Ovary (tissue), 7 donors: ENCODE measurements at regions not wholly inside any gene's neighbourhood (a gene's known extent, or its start where the extent isn't known, plus 50 kb on each side); places are given as distances from the start of the nearest gene placed in this dataset.

Experiments
- DNase-seq, 5 donors: peaks; one replicate each; pipeline ENCODE4 v3.0.0-alpha.2; 2019 to 2020
- H3K27ac ChIP-seq, 2 donors: fragments of 200-600 bp; one replicate each; pipeline versions ENCODE4 v1.5.1 to v1.8.0; 2019 to 2022
- H3K27me3 ChIP-seq: fragments of 200-600 bp; one replicate; pipeline ENCODE4 v1.8.0; 2022
- H3K36me3 ChIP-seq: fragments of 200-600 bp; sonication (generic); one replicate; pipeline ENCODE4 v1.5.1; 2019
- H3K4me1 ChIP-seq: one replicate; pipeline ENCODE4 v1.8.1; 2013; ENCODE audit warnings: mild to moderate bottlenecking, moderate library complexity; ENCODE audit not compliant: insufficient read depth
- H3K4me3 ChIP-seq: fragments of 200-600 bp; sonication (generic); one replicate; pipeline ENCODE4 v1.5.1; 2017
- H3K9me3 ChIP-seq, 2 donors: fragments of 200-600 bp in 1 of 2; sonication (generic) in 1 of 2; one replicate each; pipeline versions ENCODE4 v1.5.1 to v1.8.1; 2013 to 2019; ENCODE audit warnings: mild to moderate bottlenecking in 1 of 2, moderate library complexity in 1 of 2
- EP300 ChIP-seq: sonication (generic); formaldehyde crosslinking; IDR thresholded peaks from one replicate; pipeline ENCODE4 v1.6.1; 2017; ENCODE audit warnings: antibody characterized with exemption
- POLR2A ChIP-seq: fragments of 450-650 bp; IDR thresholded peaks from one replicate; pipeline ENCODE4 v1.6.1; 2017; ENCODE audit warnings: antibody characterized with exemption, mild to moderate bottlenecking, moderate library complexity
- WGBS, 3 donors: extraction: QIAGEN DNeasy Blood & Tissue Kit in 1 of 3; methylation state at CpG; one replicate each; pipeline versions ENCODE4 v1.1.5 to v1.1.7; 2013 to 2017; 5-methylcytosine and 5-hydroxymethylcytosine counted together
- intact Hi-C, 4 donors: fragments of 100-400 bp; cut with DNase I; formaldehyde crosslinking; loops; one replicate each; pipeline versions ENCODE4 v1.11.0 to v1.15.1; 2022 to 2023
- TF ChIP-seq, protein P1 (sequence below), 3 donors: fragments of 450-650 bp in 2 of 3; fragments of 200-600 bp in 1 of 3; IDR thresholded peaks; one replicate each; pipeline versions ENCODE4 v1.5.1 to v1.8.0; 2016 to 2022; ENCODE audit warnings: antibody characterized with exemption in 3 of 3, mild to moderate bottlenecking in 1 of 3
- donor health status: DM: no; HTN: no; CAD: no; lungs with moderate emphysema.
- donor health status: DM: no; HTN: no; CAD: no.
- donor health status: Bipolar disorder and iron deficiency.
- donor health status: DM: no; HTN: no; CAD: no.
- donor health status: DM: yes; HTN: yes; CAD: no.

GRCh38 chr12:24746006-24746671 lies 202.8 kb downstream of the BCAT1 start:
- Histone ChIP-seq H3K4me1 (peaks cover 1% of the 10 kb centered on the region), H3K9me3 (no peaks in the 10 kb centered on the region)
- 4 to 16% (median 8%) methylated on average over 4 of the region's 4 CpGs for WGBS, 3 donors

DNA sequence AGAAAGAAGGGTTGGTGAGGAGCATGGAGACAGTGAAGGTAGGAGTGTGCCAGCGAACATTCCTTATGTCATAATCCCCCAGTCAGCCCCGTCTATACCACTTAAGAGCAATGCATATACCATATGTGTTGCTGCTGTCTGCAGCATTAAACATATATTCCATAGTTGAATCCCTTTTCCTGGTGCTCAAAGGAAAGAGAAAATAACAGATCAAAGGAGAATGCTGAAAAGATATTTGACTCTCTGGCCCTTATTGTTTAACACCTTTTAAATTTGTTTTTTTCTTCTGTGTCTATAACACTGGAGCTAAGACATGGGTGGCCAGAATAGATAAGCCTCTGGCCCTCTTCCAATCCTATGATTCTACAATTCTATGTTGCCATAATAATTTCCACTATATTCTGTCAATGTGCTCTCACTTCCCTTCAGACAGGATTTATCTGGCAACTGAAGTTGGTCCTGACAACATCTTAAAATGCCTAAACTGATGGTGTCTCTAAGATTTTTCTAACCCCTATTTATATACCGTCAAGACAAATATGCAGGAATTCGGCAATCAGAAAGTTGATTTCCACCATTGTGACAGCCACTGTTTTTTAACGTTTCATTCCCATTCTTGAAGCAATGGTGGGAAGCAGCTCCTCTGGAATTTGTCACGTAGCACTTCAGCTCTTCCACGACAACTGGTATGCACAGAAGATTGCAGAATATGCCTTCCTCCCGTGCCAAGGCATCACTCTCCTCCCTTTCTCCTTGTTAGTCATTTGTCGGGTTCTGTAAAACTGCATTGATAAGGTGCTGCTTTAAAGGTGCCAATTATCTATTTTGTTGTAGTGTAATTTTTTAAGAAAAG lies 204.7 kb downstream of the BCAT1 start:
- Histone ChIP-seq H3K36me3 (no peaks in the 10 kb centered on the region), H3K27me3 (no peaks in the 10 kb centered on the region), H3K9me3 (no peaks in the 10 kb centered on the region), H3K4me3 (no peak overlapping the region), H3K27ac (no peak overlapping the region), H3K4me1 (peaks cover 1% of the 10 kb centered on the region)
- intact Hi-C loops, result no loop called here
- 79 to 82% (median 80%) methylated on average over 9 of the region's 9 CpGs for WGBS, 3 donors
- TF ChIP-seq POLR2A (no peak), EP300 (no peak)
- TF ChIP-seq, protein P1, sequence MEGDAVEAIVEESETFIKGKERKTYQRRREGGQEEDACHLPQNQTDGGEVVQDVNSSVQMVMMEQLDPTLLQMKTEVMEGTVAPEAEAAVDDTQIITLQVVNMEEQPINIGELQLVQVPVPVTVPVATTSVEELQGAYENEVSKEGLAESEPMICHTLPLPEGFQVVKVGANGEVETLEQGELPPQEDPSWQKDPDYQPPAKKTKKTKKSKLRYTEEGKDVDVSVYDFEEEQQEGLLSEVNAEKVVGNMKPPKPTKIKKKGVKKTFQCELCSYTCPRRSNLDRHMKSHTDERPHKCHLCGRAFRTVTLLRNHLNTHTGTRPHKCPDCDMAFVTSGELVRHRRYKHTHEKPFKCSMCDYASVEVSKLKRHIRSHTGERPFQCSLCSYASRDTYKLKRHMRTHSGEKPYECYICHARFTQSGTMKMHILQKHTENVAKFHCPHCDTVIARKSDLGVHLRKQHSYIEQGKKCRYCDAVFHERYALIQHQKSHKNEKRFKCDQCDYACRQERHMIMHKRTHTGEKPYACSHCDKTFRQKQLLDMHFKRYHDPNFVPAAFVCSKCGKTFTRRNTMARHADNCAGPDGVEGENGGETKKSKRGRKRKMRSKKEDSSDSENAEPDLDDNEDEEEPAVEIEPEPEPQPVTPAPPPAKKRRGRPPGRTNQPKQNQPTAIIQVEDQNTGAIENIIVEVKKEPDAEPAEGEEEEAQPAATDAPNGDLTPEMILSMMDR (IDR thresholded peaks at IDR 0.05), result no peak
- no peak for DNase-seq

More at GRCh38 chr12:24746006-24746671, 202.8 kb downstream of the BCAT1 start:
- no peak overlapping the region for H3K4me3 ChIP-seq
- peak in 2 of 5 donors; percentile 12 to 18 for DNase-seq
- H3K27me3 ChIP-seq, result no peaks in the 10 kb centered on the region
- H3K36me3 ChIP-seq, result no peaks in the 10 kb centered on the region
- H3K27ac ChIP-seq, result peak overlapping the region in 1 of 2 donors; percentile 3
- intact Hi-C loops, result no loop called here
- no peak for TF ChIP-seq EP300
- TF ChIP-seq, protein P1 (IDR thresholded peaks at IDR 0.05), result no peak

GRCh38 chr12:24742378-24742777 lies 206.5 kb downstream of the BCAT1 start:
- Histone ChIP-seq H3K27me3 (no peaks in the 10 kb centered on the region), H3K27ac (no peak overlapping the region), H3K4me1 (peaks cover 1% of the 10 kb centered on the region), H3K4me3 (no peak overlapping the region), H3K9me3 (no peaks in the 10 kb centered on the region), H3K36me3 (no peaks in the 10 kb centered on the region)
- TF ChIP-seq POLR2A (no peak), EP300 (no peak)
- TF ChIP-seq, protein P1 (IDR thresholded peaks at IDR 0.05), result no peak
- DNase-seq, result no peak
- 76 to 87% (median 79%) methylated on average over 5 of the region's 5 CpGs for WGBS, 3 donors
- intact Hi-C loops, result no loop called here

DNA sequence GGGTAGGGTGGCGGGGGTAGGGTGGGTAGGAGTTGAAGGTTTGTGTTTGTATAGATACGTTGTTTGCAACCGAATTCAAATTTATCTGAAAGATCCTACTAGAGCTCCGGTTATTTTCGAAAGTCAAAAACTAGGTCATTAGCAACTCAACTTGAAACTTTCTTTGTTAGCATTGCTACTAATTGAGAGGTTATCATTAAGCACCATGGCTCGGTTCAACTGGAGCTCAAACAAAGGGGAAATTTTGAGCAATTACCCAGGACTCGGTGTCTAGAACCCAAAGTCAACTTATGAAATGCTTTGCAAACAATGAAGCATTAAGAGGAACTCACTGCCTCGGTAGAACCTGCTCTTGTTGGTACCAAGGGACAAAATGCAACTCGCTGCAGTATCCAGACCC lies 207.7 kb downstream of the BCAT1 start:
- no peaks in the 10 kb centered on the region for H3K36me3 ChIP-seq
- DNase-seq, result no peak
- no peak overlapping the region for H3K4me3 ChIP-seq
- no peak overlapping the region for H3K27ac ChIP-seq
- H3K4me1 ChIP-seq, result no peaks in the 10 kb centered on the region
- intact Hi-C loops, result no loop called here
- 93% methylated on average over 9 of the region's 9 CpGs for WGBS, 3 donors
- no peak for TF ChIP-seq EP300
- TF ChIP-seq, protein P1 (IDR thresholded peaks at IDR 0.05), result no peak
- no peak for TF ChIP-seq POLR2A
- H3K9me3 ChIP-seq, result no peaks in the 10 kb centered on the region
- no peaks in the 10 kb centered on the region for H3K27me3 ChIP-seq
